GM18519 (cell line): ENCODE measurements at regions not wholly inside any gene's neighbourhood (a gene's known extent, or its start where the extent isn't known, plus 50 kb on each side); places are given as distances from the start of the nearest gene placed in this dataset.
"Not testable (repeated sequence)": the region's sequence is repeated elsewhere in the genome, so short reads cannot be mapped to it uniquely, and the experiment has no call there.

ENCODE experiments used
- ATAC-seq: cut with Tn5 transposase; IDR thresholded peaks from one replicate; pipeline ENCODE4 v1.9.1; 2021; ENCODE audit warnings: mild to moderate bottlenecking, moderate library complexity; ENCODE audit not compliant: unreplicated experiment, low FRiP score

GRCh38 chr9:36463467-36463866 is 63.4 kb upstream of the RNF38 start:
- ATAC-seq: no peak

DNA sequence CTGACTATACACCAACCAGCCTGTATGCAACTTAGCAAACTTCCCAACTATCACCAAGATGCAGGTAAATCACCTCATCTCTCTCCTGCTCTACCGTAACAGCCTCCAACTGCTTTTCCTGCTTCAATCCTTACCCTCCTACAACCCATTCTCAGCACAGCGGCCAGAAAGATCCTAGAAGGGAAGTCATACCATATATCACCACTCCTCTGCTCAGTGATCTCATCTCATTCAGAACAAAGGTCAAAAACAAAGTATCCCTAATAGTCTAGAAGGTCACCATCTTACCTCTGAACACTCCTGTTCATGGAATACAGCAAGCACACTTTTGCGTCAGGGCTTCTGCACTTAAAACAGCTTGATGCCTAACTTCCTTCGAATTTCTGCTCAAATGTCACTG is 62.2 kb upstream of the RNF38 start:
- no peak for ATAC-seq

DNA sequence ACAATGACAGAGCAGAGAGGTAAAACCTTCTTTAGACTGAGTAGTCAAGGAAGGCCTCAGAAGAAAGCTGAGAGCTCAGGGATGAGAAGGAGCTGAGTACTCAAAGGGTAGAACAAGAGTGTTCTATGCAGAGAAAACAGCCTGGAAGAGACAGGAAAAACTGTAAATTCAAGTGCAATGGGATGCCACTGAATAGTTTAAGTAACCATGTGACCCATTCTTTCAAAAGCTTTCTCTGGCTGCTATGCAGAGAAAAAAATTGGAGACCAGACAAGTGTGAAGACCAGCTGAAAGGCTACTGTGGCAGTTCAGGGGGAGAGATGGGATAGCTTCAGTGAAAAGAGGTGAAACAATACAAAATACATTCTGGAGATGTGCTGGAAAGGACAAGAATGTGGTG is 61.3 kb upstream of the RNF38 start:
- no peak for ATAC-seq

GRCh38 chr9:36458430-36458915 is 58.4 kb upstream of the RNF38 start:
- not testable (repeated sequence) for ATAC-seq

DNA sequence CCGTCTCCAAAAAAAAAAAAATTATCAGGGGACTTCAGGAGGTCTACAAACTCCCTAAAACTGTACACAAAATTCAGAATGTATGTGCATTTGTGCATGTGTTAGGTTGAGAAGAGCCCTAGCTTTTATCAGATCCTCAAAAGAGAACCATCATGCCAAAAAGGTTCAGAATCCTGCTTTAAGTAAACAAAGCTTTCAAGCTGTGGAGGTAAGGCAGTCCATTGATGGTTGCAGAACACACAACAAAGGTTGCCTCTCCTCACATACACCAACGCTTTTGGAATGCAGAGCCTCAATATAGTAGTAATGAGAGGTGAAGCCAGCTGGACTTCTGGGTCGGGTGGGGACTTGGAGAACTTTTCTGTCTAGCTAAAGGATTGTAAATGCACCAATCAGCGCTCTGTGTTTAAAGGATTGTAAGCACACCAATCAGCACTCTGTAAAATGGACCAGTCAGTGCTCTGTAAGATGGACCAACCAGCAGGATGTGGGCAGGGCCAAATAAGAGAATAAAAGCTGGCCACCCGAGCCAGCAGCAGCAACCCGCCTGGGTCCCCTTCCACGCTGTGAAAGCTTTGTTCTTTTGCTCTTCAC is 57.9 kb upstream of the RNF38 start:
- no peak for ATAC-seq

- ATAC-seq: no peak
Measured at GRCh38 chr9:36456480-36457065, 56.5 kb upstream of the RNF38 start.

- no peak for ATAC-seq
Measured at GRCh38 chr9:36451949-36452348, 51.9 kb upstream of the RNF38 start.

DNA sequence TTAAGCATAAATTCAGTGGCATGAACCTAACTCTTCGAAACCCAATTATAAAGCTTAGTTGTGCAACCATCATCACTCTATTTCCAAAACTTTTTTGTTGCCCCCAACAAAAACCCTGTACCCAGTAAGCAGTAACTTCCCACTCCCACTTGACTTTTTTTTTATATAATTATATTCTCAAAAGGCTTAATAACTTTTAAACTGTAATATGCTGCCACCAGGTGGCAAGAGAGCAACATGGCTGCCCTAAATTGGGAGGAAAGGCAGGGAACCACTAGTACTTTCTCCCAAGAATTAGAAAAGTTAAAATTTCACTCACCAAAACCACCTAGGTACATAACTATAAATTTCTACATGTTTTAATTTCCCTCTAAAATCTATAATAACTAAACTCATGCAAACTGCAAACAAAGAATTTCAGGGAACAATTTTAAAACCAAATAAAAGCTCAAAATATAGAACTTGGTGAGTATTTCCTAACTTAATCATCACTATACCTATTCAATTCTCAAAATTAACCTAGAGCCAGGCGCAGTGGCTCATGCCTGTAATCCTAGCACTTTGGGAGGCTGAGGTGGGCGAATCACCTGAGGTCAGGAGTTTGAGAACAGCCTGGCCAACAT is 50.2 kb upstream of the RNF38 start:
- no peak for ATAC-seq
